Fibroblast of peridontal ligament (primary cell): ENCODE measurements at regions not wholly inside any gene's neighbourhood (a gene's known extent, or its start where the extent isn't known, plus 50 kb on each side); places are given as distances from the start of the nearest gene placed in this dataset.
"Not testable (repeated sequence)": the region's sequence is repeated elsewhere in the genome, so short reads cannot be mapped to it uniquely, and the experiment has no call there.

Experiments used
- DNase-seq: peaks from one replicate; pipeline ENCODE4 v3.0.0-alpha.2; 2010; ENCODE audit errors: extremely low read depth

DNA sequence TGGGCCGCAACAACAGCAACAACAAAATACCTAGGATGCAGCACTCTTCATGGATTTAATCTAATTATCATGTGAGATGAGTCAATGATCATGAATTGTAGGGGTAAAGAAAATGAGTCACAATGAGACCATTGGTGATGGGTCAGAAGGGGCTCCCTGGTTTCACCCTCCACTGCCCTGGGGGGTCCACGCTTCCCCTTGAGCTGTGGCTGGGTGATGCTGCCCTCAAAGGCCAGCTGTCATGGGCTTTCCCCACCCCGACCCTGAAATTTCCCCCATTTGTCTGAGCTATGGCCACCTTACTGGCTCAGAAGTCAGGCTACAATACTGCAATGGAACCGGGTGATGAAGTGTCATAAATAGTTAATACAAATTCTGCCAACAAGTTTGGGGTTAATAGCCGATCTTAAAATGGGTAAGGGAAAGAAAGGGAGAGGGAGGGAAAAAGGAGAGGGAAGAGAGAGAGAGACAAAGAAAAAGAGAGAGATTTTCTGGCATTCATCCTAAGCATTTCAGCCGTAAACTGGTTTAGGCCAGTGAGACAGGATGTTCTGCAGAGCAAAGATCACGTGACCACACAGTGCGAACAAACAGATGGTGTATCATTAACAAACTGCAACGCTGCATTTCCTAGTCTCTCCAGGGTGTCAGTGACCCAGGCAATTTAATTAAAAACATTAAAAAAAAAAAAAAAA, 143.4 kb upstream of the ERRFI1 start:
- DNase-seq = peak; percentile 87

DNA sequence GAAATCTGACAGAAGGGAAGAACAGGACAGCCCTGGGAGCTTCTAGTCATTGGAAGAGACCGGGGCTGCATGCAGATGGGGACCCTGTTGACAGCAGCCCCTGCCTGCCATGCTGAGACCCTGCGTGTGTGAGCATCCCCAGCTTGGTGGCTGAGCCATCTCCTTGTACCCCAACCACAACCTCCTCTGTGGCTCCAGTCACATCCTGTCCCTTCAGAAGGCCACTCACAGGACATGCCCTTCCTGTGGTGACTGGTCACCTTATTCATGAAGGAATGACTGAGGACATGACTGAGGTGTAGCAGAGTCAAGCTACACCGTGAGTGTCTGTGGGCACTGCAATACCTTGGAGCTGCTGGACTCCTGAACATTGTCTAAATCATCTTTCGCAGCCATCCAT, 141.8 kb upstream of the ERRFI1 start:
- DNase-seq = no peak

DNA sequence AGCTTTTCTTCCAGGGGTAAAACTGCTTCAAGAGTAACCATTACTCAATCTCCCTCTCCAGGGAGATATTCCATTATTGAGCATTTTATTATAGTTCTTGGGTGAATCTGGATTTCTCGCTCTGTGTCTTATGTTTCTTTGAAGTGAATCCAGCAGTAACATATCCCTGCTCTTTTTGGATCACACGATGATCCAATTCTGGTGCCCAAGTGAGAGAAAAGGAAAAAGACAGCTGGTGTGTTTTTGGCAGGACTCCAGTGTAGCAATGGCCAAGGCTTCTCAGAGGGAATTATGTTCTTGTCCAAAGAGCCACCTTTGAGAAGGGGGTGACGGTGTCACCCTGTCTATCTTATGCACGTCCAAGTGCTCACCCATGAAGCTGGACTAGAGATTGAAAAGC, 140.3 kb upstream of the ERRFI1 start:
- no peak for DNase-seq

DNA sequence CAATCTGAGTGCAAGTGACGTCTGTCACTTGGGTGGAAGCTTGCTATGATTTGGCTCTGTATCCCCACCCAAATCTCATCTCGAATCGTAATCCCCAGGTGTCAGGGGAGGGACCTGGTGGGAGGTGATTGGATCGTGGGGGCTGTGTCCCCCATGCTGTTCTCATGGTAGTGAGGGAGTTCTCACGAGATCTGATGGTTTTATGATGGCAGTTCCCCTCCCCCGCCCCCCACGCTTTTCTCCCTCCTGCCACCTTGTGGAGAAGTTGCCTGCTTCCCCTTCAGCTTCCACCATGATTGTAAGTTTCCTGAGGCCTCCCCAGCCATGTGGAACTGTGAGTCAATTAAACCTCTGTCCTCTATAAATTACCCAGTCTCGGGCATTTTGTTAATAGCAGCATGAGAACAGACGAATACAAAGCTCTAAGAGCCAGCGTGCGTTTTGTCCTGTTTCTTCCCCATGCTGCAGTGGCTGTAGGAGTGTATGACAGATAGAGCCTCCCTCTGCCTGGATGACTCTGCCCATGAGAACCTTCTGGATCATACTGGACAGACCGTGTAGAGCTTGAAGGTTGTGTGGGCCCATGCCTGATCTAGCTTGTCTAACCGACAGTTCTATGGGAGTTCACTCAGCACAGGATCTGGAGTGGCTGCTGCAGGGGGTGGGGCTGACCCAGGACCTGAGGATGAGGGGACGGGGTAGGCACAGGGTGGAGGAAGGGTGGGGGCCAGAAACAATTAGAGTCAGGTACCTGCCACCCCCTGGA, 139.7 kb upstream of the ERRFI1 start:
- no peak for DNase-seq

DNA sequence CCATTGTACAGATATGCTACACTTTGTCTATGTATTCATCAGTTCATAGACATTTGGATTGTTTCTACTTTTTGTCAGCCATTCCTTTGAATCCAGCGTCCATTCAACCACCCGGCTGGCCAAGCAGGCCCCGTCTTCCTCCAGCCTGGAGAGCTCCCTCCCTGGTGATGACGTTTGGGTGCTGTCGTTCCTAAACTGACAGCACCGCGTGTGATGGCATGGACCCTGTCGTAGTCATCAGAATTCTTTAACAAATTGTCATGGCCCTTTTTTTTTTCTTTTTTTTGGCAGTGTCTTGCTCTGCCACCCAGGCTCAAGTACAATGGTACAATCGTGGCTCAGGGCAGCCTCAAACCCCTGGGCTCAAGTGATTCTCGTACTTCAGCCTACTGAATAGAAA, 138.6 kb upstream of the ERRFI1 start:
- no peak for DNase-seq

DNA sequence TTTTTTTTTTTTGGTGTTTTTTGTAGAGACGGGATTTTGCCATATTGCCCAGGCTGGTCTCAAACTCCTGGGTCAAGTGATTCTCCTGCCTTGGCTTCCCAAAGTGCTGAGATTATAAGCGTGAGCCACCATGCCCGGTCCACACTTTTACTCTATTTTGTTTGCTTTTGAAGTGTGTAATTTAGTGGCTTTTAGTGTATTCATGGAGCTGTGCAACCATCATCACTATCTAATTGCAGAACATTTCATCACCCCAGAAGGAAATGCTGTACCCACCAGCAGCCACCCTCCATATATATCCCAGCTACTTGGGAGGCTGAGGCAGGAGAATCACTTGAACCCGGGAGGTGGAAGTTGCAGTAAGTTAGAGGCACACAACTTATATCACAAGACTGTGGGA, 136.9 kb upstream of the ERRFI1 start:
- no peak for DNase-seq

DNA sequence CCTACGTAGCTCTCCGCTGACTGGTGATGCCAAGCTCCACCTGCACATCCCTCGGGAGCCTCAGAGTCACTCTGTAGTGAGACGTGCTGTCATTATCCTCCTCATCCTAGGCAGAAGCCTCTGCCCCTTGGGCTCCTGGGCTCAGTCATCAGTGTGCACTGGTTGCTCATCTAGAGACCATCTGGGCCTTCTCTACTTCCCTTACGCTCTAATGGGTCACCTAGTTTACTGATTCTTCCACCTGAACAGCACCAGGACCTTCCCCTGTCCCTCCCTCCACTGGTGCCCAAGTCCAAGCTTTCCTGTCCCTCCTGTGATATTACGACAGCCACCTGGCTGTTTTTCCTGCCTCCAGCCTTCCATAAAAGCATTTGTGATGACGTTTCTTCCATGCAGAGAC, 136.1 kb upstream of the ERRFI1 start:
- DNase-seq = no peak

DNA sequence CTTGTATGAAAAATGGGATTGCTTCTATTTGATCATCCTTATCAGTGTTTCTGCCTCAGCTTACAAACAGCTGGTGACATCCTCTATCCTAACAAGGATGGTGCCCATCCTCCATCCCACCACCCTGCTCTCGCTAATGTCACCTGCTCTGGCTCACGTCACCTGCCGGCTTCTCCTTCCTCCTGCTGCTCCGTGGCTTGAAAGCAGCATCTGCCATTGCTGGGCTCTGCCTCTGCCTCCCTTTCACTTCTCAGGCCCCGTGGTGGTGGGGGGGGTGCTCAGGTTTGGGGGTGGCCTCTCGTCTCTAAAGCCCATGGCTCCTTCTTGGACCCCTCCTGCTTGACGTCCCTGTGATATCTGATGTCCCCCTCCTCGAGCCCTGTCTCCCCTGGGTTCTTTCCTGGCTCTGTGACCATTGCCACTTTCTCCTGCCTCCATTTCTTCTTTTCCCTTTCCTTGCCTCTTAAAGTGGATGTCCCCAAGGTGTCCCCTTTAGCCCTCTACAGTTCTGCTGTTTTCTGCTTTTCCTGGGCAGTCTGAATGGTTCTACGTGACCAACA, 135.5 kb upstream of the ERRFI1 start:
- DNase-seq = no peak

DNA sequence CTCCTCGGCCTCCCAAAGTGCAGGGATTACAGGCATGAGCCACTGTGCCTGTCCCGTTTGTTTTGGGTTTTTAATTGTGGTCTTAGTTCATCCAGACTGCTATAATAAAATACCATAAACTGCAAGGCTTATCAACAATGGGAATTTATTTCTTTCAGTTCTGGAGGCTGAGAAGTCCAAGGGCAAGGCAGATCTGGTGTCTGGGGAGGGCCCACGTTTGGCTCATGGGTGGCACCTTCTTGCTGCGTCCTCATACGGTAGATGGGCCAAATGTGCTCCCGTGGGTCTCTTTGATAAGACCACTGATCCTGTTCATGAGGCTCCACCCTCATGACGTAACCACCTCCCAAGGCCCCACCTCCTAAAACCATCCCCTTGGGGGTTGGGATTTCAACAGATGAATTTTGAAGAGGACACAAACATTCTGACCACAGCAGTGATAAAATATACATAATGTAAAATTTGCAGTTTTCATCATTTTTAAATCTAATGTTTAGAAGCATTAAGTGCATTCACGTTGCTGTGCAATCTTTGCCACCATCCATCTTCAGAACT, 133.4 kb upstream of the ERRFI1 start:
- no peak for DNase-seq

DNA sequence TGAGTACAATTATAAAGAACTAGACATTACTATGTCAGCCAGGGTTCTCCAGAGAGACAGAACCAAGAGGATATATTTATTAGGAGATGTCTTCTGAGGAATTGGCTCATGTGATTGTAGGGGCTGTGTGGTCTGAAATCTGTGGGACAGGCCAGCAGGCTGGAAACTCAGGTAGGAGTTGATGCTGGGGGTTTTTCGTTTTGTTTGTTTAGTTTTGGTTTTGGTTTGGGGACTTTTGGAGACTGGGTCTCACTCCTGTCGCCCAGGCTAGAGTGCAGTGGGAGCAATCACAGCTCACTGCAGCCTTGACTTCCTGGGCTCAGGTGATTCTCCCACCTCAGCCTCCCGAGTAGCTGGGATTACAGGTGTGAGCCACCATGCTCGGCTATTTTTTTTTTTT, 132.9 kb upstream of the ERRFI1 start:
- DNase-seq = no peak

DNA sequence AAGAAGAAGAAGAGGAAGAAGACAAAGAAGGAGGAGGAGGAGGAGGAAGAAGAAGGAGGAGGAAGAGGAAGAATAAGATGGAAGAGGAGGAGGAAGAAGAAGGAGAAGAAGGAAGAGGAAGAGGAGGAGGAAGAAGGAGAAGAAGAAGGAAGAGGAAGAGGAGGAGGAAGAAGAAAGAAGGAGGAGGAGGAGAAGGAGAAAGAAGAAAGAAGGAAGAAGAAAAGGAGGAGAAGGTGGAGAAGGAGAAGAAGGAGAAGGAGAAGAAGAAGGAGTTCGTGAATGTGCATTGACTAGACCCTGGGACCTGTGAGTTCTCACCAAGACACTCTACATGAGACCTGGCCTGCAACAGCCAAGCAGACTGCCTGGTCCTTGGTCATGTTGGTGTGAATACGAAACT, 131.7 kb upstream of the ERRFI1 start:
- no peak for DNase-seq

DNA sequence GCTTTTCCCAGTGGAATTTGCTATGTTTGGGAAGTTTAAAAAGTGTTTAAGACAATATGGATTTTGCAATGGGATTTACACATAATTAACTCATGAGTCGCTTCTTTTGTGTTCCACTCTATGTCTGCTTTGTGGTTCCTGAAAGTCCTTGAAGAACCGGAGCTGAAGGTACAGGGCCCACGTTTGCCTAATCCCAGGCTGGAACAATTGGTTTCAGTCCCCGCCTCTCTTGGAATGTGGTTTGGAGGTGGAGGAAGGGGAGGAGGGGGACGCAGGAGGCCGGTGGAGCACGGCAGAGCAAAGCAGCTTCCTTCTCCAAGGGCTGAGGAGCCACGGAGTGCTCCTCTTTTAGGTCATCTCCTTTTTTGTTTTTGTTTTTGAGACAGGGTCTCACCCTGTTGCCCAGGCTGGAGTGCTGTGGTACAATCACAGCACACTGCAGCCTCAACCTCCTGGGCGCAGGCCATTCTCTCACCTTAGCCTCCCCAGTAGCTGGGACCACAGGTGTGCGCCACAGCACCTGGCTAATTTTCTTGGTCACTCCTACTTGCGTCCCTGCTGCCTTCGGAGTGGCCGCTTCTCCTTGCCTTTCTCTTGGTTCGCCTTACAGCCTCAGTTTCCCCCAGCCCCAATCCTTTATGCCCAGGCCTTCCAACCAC, 129.5 kb upstream of the ERRFI1 start:
- peak; percentile 29 for DNase-seq

DNA sequence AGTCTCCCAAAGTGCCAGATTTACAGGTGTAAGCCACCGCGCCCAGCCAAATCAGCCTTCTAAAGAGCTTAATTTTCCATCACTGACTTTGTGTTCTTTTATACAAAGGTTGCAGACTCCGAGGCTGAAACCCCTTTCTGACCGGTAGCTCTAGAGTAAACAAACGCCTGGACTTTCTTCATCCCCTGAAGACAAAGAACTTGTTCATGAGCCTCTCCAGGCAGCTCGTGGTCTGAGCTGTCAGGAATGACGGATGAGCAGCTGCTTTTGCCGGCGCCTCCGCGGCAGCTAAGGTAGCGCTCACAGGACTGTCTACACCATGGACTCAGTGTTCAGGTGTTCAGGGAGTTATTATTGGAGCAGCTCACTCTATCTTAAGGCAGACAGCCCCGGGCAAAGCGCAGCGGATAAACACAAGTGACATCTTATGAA, 128.5 kb upstream of the ERRFI1 start:
- DNase-seq = no peak

DNA sequence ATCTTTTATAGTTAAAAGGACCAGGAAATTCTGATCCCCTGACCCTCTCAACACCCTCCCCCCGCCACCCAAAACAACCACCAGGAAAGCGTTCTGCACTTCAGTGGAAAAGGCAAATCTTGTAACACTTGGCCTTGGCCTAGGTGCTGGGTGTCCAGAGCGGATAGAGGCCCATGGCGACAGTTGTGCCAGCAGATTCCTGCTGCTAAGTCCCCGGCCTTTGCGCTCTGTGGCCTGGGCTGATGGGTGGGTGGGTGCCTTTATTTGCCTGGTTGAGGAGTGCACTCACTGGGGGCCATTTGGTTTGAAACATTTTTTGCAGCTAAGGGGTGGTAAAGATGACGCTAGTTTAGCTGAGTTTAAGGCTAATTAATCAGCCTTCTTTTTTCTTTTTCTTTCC, 127.9 kb upstream of the ERRFI1 start:
- no peak for DNase-seq

DNA sequence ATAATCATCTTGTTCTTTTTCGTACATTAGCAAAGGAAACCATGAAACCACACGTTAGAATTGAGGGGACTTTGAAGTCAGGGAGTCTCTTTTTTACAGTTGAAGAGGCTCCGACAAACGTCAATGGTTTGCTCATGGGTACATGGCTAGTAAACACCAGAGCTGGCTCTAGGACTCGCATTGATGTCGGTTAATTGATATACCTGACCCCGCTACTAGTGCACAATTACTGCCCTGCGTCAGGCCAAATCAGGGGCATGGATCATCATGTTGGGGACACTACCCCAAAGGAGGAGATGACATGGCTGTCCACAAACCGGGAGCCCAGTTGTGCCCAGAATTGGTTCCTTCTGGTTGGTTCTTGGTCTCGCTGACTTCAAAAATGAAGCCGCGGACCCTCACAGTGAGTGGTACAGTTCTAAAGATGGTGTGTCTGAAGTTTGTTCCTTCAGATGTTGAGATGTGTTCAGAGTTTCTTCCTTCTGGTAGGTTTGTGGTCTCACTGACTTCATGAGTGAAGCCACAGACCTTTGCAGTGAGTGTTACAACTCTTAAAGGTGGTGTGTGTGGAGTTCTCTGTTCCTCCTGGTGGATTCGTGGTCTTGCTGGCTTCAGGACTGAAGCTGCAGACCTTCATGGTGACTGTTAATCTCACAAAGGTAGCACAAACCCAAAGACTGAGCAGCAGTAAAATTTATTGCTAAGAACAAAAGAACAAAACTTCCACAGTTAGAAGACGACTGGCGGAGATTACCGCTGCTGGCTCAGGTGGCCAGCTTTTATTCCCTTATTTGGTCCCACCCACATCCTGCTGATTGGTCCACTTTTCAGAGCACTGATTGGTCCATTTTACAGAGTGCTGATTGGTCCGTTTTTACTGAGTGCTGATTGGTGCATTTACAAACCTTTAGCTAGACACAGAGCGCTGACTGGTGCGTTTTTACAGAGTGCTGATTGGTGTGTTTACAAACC, 126.9 kb upstream of the ERRFI1 start:
- DNase-seq = no peak

DNA sequence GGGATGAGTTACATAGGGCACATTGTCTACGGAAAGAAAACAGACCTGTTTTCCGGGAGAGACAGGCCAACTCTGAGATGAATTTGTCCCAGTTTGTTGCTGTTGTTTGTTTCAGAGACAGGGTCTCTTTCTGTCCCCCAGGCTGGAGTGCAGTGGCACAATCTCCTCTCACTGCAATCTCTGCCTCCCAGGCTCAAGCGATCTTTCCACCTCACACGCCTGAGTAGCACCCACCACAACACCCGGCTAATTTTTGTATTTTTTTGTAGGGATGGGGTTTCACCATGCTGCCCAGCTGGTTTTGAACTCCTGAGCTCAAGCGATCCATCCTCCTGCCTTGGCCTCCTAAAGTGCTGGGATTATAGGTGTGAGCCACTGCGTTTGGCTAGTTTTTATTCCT, 125.5 kb upstream of the ERRFI1 start:
- DNase-seq = no peak

DNA sequence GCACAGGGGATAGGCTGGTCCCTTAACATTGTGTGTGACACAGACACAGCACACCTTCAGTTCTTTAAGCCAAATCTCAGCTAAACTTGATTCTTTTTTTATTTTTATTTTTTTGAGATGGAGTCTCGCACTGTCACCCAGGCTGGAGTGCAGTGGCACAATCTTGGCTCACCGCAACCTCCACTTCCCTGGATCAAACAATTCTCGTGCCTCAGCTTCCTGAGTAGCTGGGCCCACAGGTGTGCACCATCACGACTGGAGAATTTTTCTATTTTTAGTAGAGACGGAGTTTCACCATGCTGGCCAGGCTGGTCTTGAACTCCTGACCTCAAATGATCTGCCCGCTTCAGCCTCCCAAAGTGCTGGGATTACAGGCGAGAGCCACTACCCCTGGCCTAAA, 123.6 kb upstream of the ERRFI1 start:
- not testable (repeated sequence) for DNase-seq

DNA sequence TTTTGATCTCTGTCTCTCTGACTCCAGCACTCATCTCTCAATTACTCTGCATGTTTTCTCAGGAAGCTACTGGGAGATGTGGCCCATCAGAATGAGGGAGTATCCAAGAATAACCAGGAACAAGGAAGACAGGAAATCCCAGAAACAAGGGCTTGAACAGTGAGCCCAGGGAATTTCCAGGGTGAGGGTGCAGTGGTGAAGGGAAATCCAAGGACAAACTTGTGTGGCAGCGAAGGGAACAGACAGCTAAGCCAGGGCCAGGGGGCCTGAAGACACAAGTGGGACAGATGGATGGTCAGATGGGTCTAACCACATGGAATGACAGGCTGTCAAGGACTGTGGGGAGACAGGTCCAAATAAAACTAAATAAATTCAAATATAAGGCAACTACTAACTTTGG, 121.8 kb upstream of the ERRFI1 start:
- no peak for DNase-seq

DNA sequence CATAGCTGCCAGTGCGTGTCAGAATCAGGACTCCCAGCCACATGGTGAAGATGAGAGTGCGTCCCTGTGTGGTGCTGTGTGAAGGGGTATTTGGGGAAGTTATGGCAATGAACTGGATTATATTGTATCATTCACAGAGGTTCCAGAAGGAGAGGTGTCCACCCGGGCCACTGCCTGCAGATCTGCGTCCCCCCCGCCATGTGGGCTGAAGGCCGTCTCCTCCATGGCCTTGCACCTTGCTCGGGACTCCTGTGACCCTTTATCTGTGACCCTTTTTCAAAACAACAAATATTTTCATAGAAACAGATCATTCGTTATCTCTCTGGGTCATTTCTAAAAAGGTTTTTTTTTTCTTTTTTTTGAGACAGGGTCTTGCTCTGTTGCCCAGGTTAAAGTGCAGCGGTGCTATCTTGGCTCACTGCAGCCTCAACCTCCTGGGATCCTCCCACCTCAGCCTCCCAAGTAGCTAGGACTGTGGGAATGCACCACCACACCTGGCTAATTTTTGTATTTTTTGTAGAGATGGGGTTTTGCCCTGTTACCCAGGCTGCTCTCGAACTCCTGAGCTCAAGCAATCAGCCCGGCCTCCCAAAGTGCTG, 120.2 kb upstream of the ERRFI1 start:
- DNase-seq = no peak

DNA sequence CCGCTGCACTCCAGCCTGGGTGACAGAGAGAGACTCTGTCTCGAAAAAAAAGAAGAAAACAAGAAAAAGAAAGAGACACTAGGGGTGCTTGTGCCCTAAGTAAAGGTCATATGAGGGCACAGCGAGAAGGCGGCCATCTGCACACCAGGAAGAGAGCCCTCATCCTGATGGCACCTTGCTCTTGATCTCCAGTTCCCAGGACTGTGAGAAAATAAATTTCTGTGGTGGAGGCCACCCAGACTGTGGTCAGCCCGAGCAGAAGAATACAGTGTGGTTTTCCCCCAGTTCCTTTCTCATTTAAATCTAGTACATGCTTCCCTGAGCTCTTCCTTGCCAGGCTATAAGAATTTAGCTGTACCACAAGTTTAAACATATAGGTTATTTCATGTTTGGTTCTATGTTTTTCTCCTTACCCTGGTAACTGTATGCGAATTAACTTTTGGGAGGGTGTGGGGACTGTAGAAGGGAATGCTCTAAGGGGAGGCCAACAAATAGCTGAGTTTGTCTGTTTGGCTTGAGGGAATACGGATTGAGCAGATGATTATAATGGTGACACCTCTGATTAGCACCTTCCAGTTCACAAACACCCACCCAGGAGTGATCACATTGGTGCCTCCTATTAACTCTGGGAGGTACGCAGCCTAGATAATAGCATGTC, 119.6 kb upstream of the ERRFI1 start:
- no peak for DNase-seq
